IMR-90 (cell line): ENCODE measurements at regions not wholly inside any gene's neighbourhood (a gene's known extent, or its start where the extent isn't known, plus 50 kb on each side); places are given as distances from the start of the nearest gene placed in this dataset.

ENCODE experiments used
- ATAC-seq: fragments of 200-7000 bp; cut with Tn5 transposase; 2 replicates; pipeline ENCODE4 v1.9.1; 2020; ENCODE audit warnings: low read depth, mild to moderate bottlenecking, moderate library complexity
- BruUV-seq: library from RNA; stranded (reverse); fragments of 400-500 nt; replicated peaks from 2 replicates; lab custom pipeline; 2021; lab: Mats Ljungman, UMichigan
- CTCF ChIA-PET: fragments of 300-600 bp; formaldehyde crosslinking; extraction: SDS; loops from one replicate; lab custom pipeline; 2021; ENCODE audit warnings: antibody characterized with exemption; lab: Yijun Ruan, JAX
- POLR2A ChIA-PET: fragments of 300-600 bp; sonication (Branson Sonifier 250); formaldehyde crosslinking; loops from one replicate; lab custom pipeline; 2022; ENCODE audit warnings: antibody characterized with exemption; ENCODE audit not compliant: unreplicated experiment; lab: Charles Lee
- DNase-seq: peaks from one replicate; pipeline ENCODE4 v3.0.0; 2013
- H2AFZ ChIP-seq: replicated peaks from 2 replicates; pipeline ENCODE3; 2013; ENCODE audit warnings: low read length, mild to moderate bottlenecking; ENCODE audit not compliant: poor library complexity
- H2AK5ac ChIP-seq: 2 replicates; pipeline ENCODE4 v1.6.1; 2013; ENCODE audit warnings: low read depth, low read length, inconsistent platforms
- H2AK9ac ChIP-seq: replicated peaks from 2 replicates; pipeline ENCODE3; 2013; ENCODE audit warnings: mild to moderate bottlenecking, low read depth, low read length, moderate library complexity; ENCODE audit not compliant: poor library complexity
- H2BK120ac ChIP-seq: 2 replicates; pipeline ENCODE4 v1.6.1; 2013; ENCODE audit warnings: low read depth, low read length, inconsistent platforms
- H2BK15ac ChIP-seq: 3 replicates; pipeline ENCODE4 v1.6.1; 2013; ENCODE audit warnings: low read depth, low read length, inconsistent platforms
- H2BK20ac ChIP-seq: 2 replicates; pipeline ENCODE4 v1.6.1; 2013; ENCODE audit warnings: low read depth, mild to moderate bottlenecking, inconsistent platforms, low read length, moderate library complexity
- H2BK5ac ChIP-seq: 2 replicates; pipeline ENCODE4 v1.6.1; 2013; ENCODE audit warnings: mild to moderate bottlenecking, low read depth, low read length, inconsistent platforms; ENCODE audit not compliant: poor library complexity, severe bottlenecking
- H3K14ac ChIP-seq: replicated peaks from 2 replicates; pipeline ENCODE4 v1.6.1; 2013; ENCODE audit warnings: low read depth, low read length, inconsistent platforms
- H3K18ac ChIP-seq: 2 replicates; pipeline ENCODE4 v1.6.1; 2013; ENCODE audit warnings: low read depth, low read length, control low read depth
- H3K23ac ChIP-seq: 2 replicates; pipeline ENCODE4 v1.6.1; 2013; ENCODE audit warnings: low read depth, low read length, inconsistent platforms
- H3K27ac ChIP-seq: 2 replicates; pipeline ENCODE4 v1.5.1; 2013; ENCODE audit warnings: mild to moderate bottlenecking, control low read depth, low read length; ENCODE audit not compliant: insufficient read depth
- H3K27me3 ChIP-seq: 2 replicates; pipeline ENCODE4 v1.6.1; 2013; ENCODE audit warnings: low read length; ENCODE audit not compliant: control insufficient read depth, insufficient read depth
- H3K36me3 ChIP-seq: 2 replicates; pipeline ENCODE4 v1.6.1; 2013; ENCODE audit warnings: low read length, mixed read lengths; ENCODE audit not compliant: control insufficient read depth, insufficient read depth
- H3K4ac ChIP-seq: 2 replicates; pipeline ENCODE4 v1.6.1; 2013; ENCODE audit warnings: low read depth, low read length, inconsistent platforms
- H3K4me1 ChIP-seq: 2 replicates; pipeline ENCODE4 v1.6.1; 2013; ENCODE audit warnings: low read length, mixed read lengths; ENCODE audit not compliant: control insufficient read depth, insufficient read depth
- H3K4me2 ChIP-seq: 2 replicates; pipeline ENCODE4 v1.6.1; 2013; ENCODE audit warnings: low read depth, mild to moderate bottlenecking, control low read depth, low read length, moderate library complexity
- H3K4me3 ChIP-seq: 2 replicates; pipeline ENCODE4 v1.5.1; 2013; ENCODE audit warnings: low read depth, mild to moderate bottlenecking, control low read depth, low read length, moderate library complexity; ENCODE audit not compliant: insufficient read depth
- H3K56ac ChIP-seq: 2 replicates; pipeline ENCODE4 v1.6.1; 2013; ENCODE audit warnings: low read length, inconsistent platforms; ENCODE audit not compliant: insufficient read depth; ENCODE audit errors: extremely low read depth
- H3K79me1 ChIP-seq, 2 experiments: 2 replicates each; pipeline ENCODE4 v1.6.1; 2013; ENCODE audit warnings: low read length in 2 of 2, inconsistent platforms in 1 of 2, low read depth in 1 of 2
- H3K9ac ChIP-seq: 2 replicates; pipeline ENCODE4 v1.6.1; 2013; ENCODE audit warnings: low read depth, low read length, control low read depth
- H3K9me1 ChIP-seq: 2 replicates; pipeline ENCODE4 v1.6.1; 2013; ENCODE audit warnings: low read length, inconsistent platforms; ENCODE audit not compliant: insufficient read depth
- H3K9me3 ChIP-seq: 2 replicates; pipeline ENCODE4 v1.6.1; 2013; ENCODE audit warnings: low read length; ENCODE audit not compliant: control insufficient read depth, insufficient read depth
- H4K20me1 ChIP-seq: 2 replicates; pipeline ENCODE4 v1.6.1; 2013; ENCODE audit warnings: low read length, inconsistent platforms; ENCODE audit not compliant: insufficient read depth
- H4K5ac ChIP-seq: 2 replicates; pipeline ENCODE4 v1.6.1; 2013; ENCODE audit warnings: mild to moderate bottlenecking, low read depth, low read length, control low read depth
- H4K8ac ChIP-seq, 2 experiments: 2 replicates each; pipeline ENCODE4 v1.6.1; 2013; ENCODE audit warnings: low read depth in 2 of 2, low read length in 2 of 2, control low read depth in 1 of 2, inconsistent platforms in 1 of 2
- H4K91ac ChIP-seq: 2 replicates; pipeline ENCODE4 v1.6.1; 2013; ENCODE audit warnings: low read depth, low read length, inconsistent platforms; ENCODE audit not compliant: insufficient read depth
- BHLHE40 ChIP-seq: fragments of 150-350 bp; IDR thresholded peaks from 2 replicates; pipeline ENCODE4 v1.6.1; 2016; ENCODE audit warnings: mild to moderate bottlenecking, low read depth, low read length
- CEBPB ChIP-seq: IDR thresholded peaks from 2 replicates; pipeline ENCODE4 v1.6.1; 2012; ENCODE audit warnings: low read depth, low read length, improper control_type of control experiment
- CHD1 ChIP-seq: IDR thresholded peaks from 2 replicates; pipeline ENCODE4 v1.6.1; 2012; ENCODE audit warnings: low read depth, low read length, improper control_type of control experiment
- FOS ChIP-seq: fragments of 150-350 bp; IDR thresholded peaks from 2 replicates; pipeline ENCODE4 v1.6.1; 2016; ENCODE audit warnings: low read depth, low read length
- MAFK ChIP-seq: IDR thresholded peaks from 2 replicates; pipeline ENCODE4 v1.6.1; 2012; ENCODE audit warnings: low read depth, low read length, improper control_type of control experiment
- MAZ ChIP-seq: IDR thresholded peaks from 2 replicates; pipeline ENCODE4 v1.6.1; 2012; ENCODE audit warnings: low read depth, mild to moderate bottlenecking, low read length, improper control_type of control experiment, moderate library complexity, borderline replicate concordance
- MXI1 ChIP-seq: IDR thresholded peaks from 2 replicates; pipeline ENCODE4 v1.6.1; 2012; ENCODE audit warnings: low read depth, mild to moderate bottlenecking, low read length, moderate library complexity, borderline replicate concordance
- NFE2L2 ChIP-seq: fragments of 150-350 bp; IDR thresholded peaks from 2 replicates; pipeline ENCODE4 v1.6.1; 2016; ENCODE audit warnings: low read depth, mild to moderate bottlenecking, low read length
- POLR2A ChIP-seq: IDR thresholded peaks from 2 replicates; pipeline ENCODE4 v1.6.1; 2012; ENCODE audit warnings: mild to moderate bottlenecking, low read depth, low read length
- RAD21 ChIP-seq: IDR thresholded peaks from 2 replicates; pipeline ENCODE4 v1.6.1; 2012; ENCODE audit warnings: low read length, improper control_type of control experiment
- RCOR1 ChIP-seq: IDR thresholded peaks from 2 replicates; pipeline ENCODE4 v1.6.1; 2012; ENCODE audit warnings: mild to moderate bottlenecking, low read length, improper control_type of control experiment; ENCODE audit not compliant: insufficient replicate concordance
- RFX5 ChIP-seq: IDR thresholded peaks from 2 replicates; pipeline ENCODE4 v1.8.0; 2012; ENCODE audit warnings: low read depth, mild to moderate bottlenecking, low read length, moderate library complexity
- SMC3 ChIP-seq: fragments of 150-350 bp; IDR thresholded peaks from 2 replicates; pipeline ENCODE4 v1.6.1; 2016; ENCODE audit warnings: low read depth, mild to moderate bottlenecking, antibody characterized with exemption, low read length, moderate library complexity
- WGBS, 2 experiments: methylation state at CpG; one replicate each; pipeline versions ENCODE4 v1.1.5 to v1.1.7; 2013; ENCODE audit warnings: missing lambda C conversion rate in 2 of 2; ENCODE audit not compliant: insufficient read length in 1 of 2; ENCODE audit errors: extremely low coverage in 2 of 2; 5-methylcytosine and 5-hydroxymethylcytosine counted together
- dilution Hi-C: fragments of 300-500 bp; cut with HindIII; formaldehyde crosslinking; loops from one replicate; pipeline ENCODE4 v1.14.3; 2018; ENCODE audit warnings: low sequenced_read_pairs; ENCODE audit not compliant: unreplicated experiment
- in situ Hi-C: fragments of 300-500 bp; cut with MboI; formaldehyde crosslinking; loops from 3 replicates; pipeline ENCODE4 v1.14.3; 2019; ENCODE audit warnings: low sequenced_read_pairs, inconsistent platforms, mixed read lengths
- intact Hi-C: fragments of 100-400 bp; cut with micrococcal nuclease; formaldehyde crosslinking; loops from 2 replicates; pipeline ENCODE4 v1.10.0; 2022
- TF ChIP-seq, protein P1 (sequence below): conservative IDR thresholded peaks from 2 replicates; pipeline ENCODE4 v1.5.1; 2012; ENCODE audit warnings: mild to moderate bottlenecking, low read depth, low read length, improper control_type of control experiment
- TF ChIP-seq, protein P2 (sequence below): fragments of 150-350 bp; IDR thresholded peaks from 2 replicates; pipeline ENCODE4 v1.6.1; 2017; ENCODE audit warnings: mild to moderate bottlenecking, antibody characterized with exemption, low read length, low read depth
- TF ChIP-seq, protein P3 (sequence below): fragments of 150-350 bp; IDR thresholded peaks from 2 replicates; pipeline ENCODE4 v1.6.1; 2016; ENCODE audit warnings: low read depth, mild to moderate bottlenecking, low read length, moderate library complexity, borderline replicate concordance

DNA sequence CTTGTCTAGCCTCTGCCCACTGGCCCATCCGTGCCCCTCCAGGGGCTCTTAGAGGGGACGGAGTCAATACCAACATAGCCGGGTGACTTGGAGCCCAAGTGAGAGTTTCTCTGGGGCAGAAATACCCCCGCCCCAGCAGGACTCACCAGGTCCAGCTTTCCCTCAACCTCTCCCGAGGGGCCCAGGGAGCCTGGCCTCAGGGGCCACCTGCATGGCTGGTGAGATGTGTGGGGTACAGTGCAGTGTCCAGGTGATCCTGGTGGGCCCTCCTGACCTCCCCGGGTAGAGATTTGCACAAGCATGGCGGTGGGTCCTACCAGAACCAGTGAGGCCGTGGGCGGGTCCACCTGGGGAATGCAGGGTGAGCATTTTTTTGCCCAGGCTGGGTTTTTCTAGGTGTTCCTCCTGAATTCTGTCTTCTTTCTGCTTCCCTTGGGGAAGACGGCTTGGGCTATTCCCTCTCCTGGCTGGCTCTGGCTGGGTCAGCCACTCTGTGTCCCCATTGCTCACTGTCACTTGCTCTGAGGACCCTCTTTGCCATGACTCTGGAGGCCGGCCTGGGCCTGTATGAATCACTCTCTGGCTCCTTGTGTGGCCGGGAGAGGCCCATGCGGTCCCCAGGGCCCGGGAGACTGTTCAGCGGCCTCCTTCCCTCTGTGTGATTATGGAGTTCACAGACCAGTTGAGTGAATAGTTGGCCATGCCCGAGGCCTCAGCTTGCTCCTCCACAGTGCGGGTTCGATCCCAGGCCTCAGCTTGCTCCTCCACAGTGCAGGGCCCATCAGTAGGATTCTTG, 71.0 kb upstream of the NKX1-1 start:
- Histone ChIP-seq H2BK15ac (no peak overlapping the region), H3K4ac (no peak overlapping the region), H3K4me3 (no peak overlapping the region), H3K9me1 (no peaks in the 10 kb centered on the region), H3K9me3 (peaks cover 6% of the 10 kb centered on the region; the same call in 1 of the 2 replicates), H3K9ac (no peak overlapping the region), H4K20me1 (no peaks in the 10 kb centered on the region), H3K23ac (no peak overlapping the region), H3K18ac (no peak overlapping the region), H2AK9ac (no peak overlapping the region), H3K14ac (no peak overlapping the region), H3K79me1 (no peaks in the 10 kb centered on the region), H2AFZ (no peak overlapping the region), H2BK20ac (no peak overlapping the region), H4K91ac (no peak overlapping the region), H3K27me3 (peaks cover 4% of the 10 kb centered on the region; the same call in 1 of the 2 replicates), H2BK5ac (no peak overlapping the region), H2AK5ac (no peak overlapping the region), H3K27ac (no peak overlapping the region), H3K4me1 (no peaks in the 10 kb centered on the region), H3K56ac (no peak overlapping the region), H4K5ac (no peak overlapping the region), H2BK120ac (no peak overlapping the region), H3K36me3 (no peaks in the 10 kb centered on the region), H3K4me2 (no peak overlapping the region), H4K8ac (no peak overlapping the region)
- WGBS, 2 experiments, result 83% methylated on average over 1 of the region's 18 CpGs; no CpG with 5 or more reads in 1 of the 2 experiments
- ATAC-seq, result no peak
- TF ChIP-seq MAZ (no peak), MXI1 (no peak), BHLHE40 (no peak), RAD21 (no peak), SMC3 (no peak), CEBPB (no peak), MAFK (no peak), NFE2L2 (no peak), POLR2A (no peak), FOS (no peak), RFX5 (no peak), RCOR1 (no peak), CHD1 (no peak)
- TF ChIP-seq, protein P1, sequence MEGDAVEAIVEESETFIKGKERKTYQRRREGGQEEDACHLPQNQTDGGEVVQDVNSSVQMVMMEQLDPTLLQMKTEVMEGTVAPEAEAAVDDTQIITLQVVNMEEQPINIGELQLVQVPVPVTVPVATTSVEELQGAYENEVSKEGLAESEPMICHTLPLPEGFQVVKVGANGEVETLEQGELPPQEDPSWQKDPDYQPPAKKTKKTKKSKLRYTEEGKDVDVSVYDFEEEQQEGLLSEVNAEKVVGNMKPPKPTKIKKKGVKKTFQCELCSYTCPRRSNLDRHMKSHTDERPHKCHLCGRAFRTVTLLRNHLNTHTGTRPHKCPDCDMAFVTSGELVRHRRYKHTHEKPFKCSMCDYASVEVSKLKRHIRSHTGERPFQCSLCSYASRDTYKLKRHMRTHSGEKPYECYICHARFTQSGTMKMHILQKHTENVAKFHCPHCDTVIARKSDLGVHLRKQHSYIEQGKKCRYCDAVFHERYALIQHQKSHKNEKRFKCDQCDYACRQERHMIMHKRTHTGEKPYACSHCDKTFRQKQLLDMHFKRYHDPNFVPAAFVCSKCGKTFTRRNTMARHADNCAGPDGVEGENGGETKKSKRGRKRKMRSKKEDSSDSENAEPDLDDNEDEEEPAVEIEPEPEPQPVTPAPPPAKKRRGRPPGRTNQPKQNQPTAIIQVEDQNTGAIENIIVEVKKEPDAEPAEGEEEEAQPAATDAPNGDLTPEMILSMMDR, result no peak
- TF ChIP-seq, protein P2, sequence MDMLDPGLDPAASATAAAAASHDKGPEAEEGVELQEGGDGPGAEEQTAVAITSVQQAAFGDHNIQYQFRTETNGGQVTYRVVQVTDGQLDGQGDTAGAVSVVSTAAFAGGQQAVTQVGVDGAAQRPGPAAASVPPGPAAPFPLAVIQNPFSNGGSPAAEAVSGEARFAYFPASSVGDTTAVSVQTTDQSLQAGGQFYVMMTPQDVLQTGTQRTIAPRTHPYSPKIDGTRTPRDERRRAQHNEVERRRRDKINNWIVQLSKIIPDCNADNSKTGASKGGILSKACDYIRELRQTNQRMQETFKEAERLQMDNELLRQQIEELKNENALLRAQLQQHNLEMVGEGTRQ, result no peak
- TF ChIP-seq, protein P3, sequence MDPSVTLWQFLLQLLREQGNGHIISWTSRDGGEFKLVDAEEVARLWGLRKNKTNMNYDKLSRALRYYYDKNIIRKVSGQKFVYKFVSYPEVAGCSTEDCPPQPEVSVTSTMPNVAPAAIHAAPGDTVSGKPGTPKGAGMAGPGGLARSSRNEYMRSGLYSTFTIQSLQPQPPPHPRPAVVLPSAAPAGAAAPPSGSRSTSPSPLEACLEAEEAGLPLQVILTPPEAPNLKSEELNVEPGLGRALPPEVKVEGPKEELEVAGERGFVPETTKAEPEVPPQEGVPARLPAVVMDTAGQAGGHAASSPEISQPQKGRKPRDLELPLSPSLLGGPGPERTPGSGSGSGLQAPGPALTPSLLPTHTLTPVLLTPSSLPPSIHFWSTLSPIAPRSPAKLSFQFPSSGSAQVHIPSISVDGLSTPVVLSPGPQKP, result no peak
- no TSS peak for BruUV-seq
- in situ Hi-C loops, result no loop called here
- CTCF ChIA-PET, result no interaction called here
- POLR2A ChIA-PET, result no interaction called here
- no peak for DNase-seq
- intact Hi-C loops, result no loop called here
- dilution Hi-C loops, result no loop called here
